MM.1S (cell line): ENCODE measurements at regions not wholly inside any gene's neighbourhood (a gene's known extent, or its start where the extent isn't known, plus 50 kb on each side); places are given as distances from the start of the nearest gene placed in this dataset.

Experiments
- EZH2 ChIP-seq: fragments of 300-600 bp; sonication (generic); optimal IDR thresholded peaks from 2 replicates; pipeline ENCODE3; 2017; ENCODE audit warnings: low read depth, mild to moderate bottlenecking, antibody characterized with exemption, low read length, mixed read lengths
- EZH2phosphoT487 ChIP-seq: fragments of 300-600 bp; sonication (generic); IDR thresholded peaks from 2 replicates; pipeline ENCODE4 v1.6.1; 2018; ENCODE audit warnings: antibody characterized with exemption, low read length
- TF ChIP-seq, protein P1 (sequence below): fragments of 300-600 bp; sonication (generic); IDR thresholded peaks from 2 replicates; pipeline ENCODE4 v1.5.1; 2016; ENCODE audit warnings: antibody characterized with exemption, low read length, mixed read lengths

DNA sequence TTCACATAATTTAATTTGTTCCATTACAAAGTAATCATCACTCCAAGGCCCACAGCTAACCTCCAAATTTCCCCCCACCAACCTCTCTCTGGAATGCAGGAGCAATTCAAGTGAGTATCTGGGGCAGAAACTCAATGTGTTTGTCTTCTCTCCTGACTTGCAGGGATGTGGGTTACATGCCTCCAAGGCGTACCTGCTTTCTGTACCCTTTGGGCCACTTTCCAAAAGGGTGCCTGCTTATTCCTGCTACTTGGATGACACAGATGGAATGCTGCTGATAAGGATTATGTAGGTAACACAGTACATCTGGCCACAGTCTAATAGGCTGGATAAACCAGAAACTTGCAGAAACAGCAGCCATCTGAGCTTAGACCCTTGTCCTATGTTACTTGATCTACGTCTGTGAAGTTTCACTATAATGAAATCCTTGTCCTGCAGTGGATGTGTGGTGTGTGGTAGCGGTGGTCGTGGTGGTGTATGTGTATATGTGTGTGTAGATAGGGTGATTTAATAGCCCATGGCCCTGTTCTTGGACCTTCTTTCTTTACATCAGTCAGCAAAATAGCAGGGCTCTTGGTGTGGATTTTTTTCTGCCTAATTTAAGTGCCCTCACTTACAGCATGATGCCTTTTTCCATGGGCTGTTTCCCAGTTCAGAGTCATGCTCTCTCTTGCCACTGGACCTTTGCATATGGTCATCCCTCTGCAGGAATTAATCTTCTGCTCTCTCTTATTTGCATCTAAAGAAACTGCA is 175.9 kb downstream of the ZDHHC21 start:
- TF ChIP-seq, protein P1, sequence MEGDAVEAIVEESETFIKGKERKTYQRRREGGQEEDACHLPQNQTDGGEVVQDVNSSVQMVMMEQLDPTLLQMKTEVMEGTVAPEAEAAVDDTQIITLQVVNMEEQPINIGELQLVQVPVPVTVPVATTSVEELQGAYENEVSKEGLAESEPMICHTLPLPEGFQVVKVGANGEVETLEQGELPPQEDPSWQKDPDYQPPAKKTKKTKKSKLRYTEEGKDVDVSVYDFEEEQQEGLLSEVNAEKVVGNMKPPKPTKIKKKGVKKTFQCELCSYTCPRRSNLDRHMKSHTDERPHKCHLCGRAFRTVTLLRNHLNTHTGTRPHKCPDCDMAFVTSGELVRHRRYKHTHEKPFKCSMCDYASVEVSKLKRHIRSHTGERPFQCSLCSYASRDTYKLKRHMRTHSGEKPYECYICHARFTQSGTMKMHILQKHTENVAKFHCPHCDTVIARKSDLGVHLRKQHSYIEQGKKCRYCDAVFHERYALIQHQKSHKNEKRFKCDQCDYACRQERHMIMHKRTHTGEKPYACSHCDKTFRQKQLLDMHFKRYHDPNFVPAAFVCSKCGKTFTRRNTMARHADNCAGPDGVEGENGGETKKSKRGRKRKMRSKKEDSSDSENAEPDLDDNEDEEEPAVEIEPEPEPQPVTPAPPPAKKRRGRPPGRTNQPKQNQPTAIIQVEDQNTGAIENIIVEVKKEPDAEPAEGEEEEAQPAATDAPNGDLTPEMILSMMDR = no peak
- TF ChIP-seq EZH2 (no peak), EZH2phosphoT487 (no peak)
